ENCODE measurements at regions not wholly inside any gene's neighbourhood (a gene's known extent, or its start where the extent isn't known, plus 50 kb on each side); places are given as distances from the start of the nearest gene placed in this dataset.

- Histone ChIP-seq H3K4me1 (ENCODE audit: insufficient read depth, low read length, poor library complexity, severe bottlenecking) (no peaks in the 10 kb centered on the region), H3K9me3 (ENCODE audit: low read depth, low read length, poor library complexity, severe bottlenecking) (peaks cover 83% of the 10 kb centered on the region), H3K27ac (ENCODE audit: low read depth, low read length, poor library complexity, severe bottlenecking) (no peak overlapping the region), H3K27me3 (replicated peaks; ENCODE audit: insufficient read depth, low read depth, low read length, poor library complexity) (no peaks in the 10 kb centered on the region), H3K36me3 (ENCODE audit: insufficient read depth, low read length, poor library complexity, severe bottlenecking) (no peaks in the 10 kb centered on the region), H3K4me3 (ENCODE audit: low read depth, low read length, poor library complexity, severe bottlenecking) (no peak overlapping the region)
- DNase-seq (ENCODE audit: low spot score): no peak
- TF ChIP-seq CTCF (conservative IDR thresholded peaks at IDR 0.05; ENCODE audit: low read depth, low read length): no peak
- no peak for TF ChIP-seq EZH2 (IDR thresholded peaks at IDR 0.05; ENCODE audit: borderline replicate concordance, low read depth, low read length, poor library complexity, severe bottlenecking)
- intact Hi-C loops (cut with micrococcal nuclease; ENCODE audit: unreplicated experiment): no loop called here
- ChIA-PET CTCF (no interaction called here), POLR2A (ENCODE audit: low non-redundant PET) (no interaction called here)
- no TSS peak for BruUV-seq (replicated peaks)
These were observed 501.4 kb upstream of the WSB1 start for GRCh38 chr17:26792486-26792885.

DNA sequence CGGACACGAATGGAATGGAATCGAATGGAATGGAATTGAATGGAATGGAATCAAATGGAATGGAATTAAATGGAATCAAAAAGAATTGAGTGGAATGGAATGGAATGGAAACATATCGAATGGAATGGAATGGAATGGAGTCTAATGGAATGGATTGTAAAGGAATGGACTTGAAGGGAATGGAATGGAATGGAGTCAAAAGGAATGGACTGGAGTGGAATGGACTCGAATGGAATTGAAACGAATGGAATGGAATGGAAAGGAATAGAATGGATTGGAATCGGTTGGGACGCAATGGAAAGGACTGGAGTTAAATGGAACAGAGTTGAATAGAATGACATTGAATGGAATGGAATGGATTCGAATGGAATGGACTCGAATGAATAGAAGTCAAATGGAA, 486.9 kb upstream of the WSB1 start:
- Histone ChIP-seq H3K4me1 (ENCODE audit: insufficient read depth, low read length, poor library complexity, severe bottlenecking) (no peaks in the 10 kb centered on the region), H3K27me3 (replicated peaks; ENCODE audit: insufficient read depth, low read depth, low read length, poor library complexity) (no peaks in the 10 kb centered on the region), H3K9me3 (ENCODE audit: low read depth, low read length, poor library complexity, severe bottlenecking) (peaks cover 52% of the 10 kb centered on the region), H3K36me3 (ENCODE audit: insufficient read depth, low read length, poor library complexity, severe bottlenecking) (no peaks in the 10 kb centered on the region), H3K27ac (ENCODE audit: low read depth, low read length, poor library complexity, severe bottlenecking) (no peak overlapping the region), H3K4me3 (ENCODE audit: low read depth, low read length, poor library complexity, severe bottlenecking) (no peak overlapping the region)
- TF ChIP-seq EZH2 (IDR thresholded peaks at IDR 0.05; ENCODE audit: borderline replicate concordance, low read depth, low read length, poor library complexity, severe bottlenecking) (no peak), CTCF (conservative IDR thresholded peaks at IDR 0.05; ENCODE audit: low read depth, low read length) (no peak)
- CTCF ChIA-PET: no interaction called here
- no peak for DNase-seq (ENCODE audit: low spot score)
- intact Hi-C loops (cut with micrococcal nuclease; ENCODE audit: unreplicated experiment): no loop called here
- no TSS peak for BruUV-seq (replicated peaks)
- POLR2A ChIA-PET (ENCODE audit: low non-redundant PET): no interaction called here

GRCh38 chr17:26809033-26809432, 484.9 kb upstream of the WSB1 start:
- Histone ChIP-seq H3K9me3 (ENCODE audit: low read depth, low read length, poor library complexity, severe bottlenecking) (peaks cover 54% of the 10 kb centered on the region), H3K27me3 (replicated peaks; ENCODE audit: insufficient read depth, low read depth, low read length, poor library complexity) (no peaks in the 10 kb centered on the region), H3K4me3 (ENCODE audit: low read depth, low read length, poor library complexity, severe bottlenecking) (no peak overlapping the region), H3K27ac (ENCODE audit: low read depth, low read length, poor library complexity, severe bottlenecking) (no peak overlapping the region), H3K4me1 (ENCODE audit: insufficient read depth, low read length, poor library complexity, severe bottlenecking) (no peaks in the 10 kb centered on the region), H3K36me3 (ENCODE audit: insufficient read depth, low read length, poor library complexity, severe bottlenecking) (no peaks in the 10 kb centered on the region)
- no peak for TF ChIP-seq EZH2 (IDR thresholded peaks at IDR 0.05; ENCODE audit: borderline replicate concordance, low read depth, low read length, poor library complexity, severe bottlenecking)
- no peak for TF ChIP-seq CTCF (conservative IDR thresholded peaks at IDR 0.05; ENCODE audit: low read depth, low read length)
- ChIA-PET POLR2A (ENCODE audit: low non-redundant PET) (no interaction called here), CTCF (no interaction called here)
- no peak for DNase-seq (ENCODE audit: low spot score)
- BruUV-seq (replicated peaks): no TSS peak
- intact Hi-C loops (cut with micrococcal nuclease; ENCODE audit: unreplicated experiment): no loop called here
